ENCODE measurements at regions not wholly inside any gene's neighbourhood (a gene's known extent, or its start where the extent isn't known, plus 50 kb on each side); places are given as distances from the start of the nearest gene placed in this dataset.

GRCh38 chr13:26813321-26813979, 52.9 kb upstream of the GPR12 start:
- H3K27ac Mint-ChIP-seq (ENCODE audit: unreplicated experiment) = no peak overlapping the region
- Histone ChIP-seq H3K36me3 (ENCODE audit: control insufficient read depth, insufficient read depth, low read length) (no peaks in the 10 kb centered on the region), H3K4me1 (no peaks in the 10 kb centered on the region), H3K4me3 (ENCODE audit: low read depth, low read length) (no peak overlapping the region), H3K9me3 (no peaks in the 10 kb centered on the region), H3K27me3 (replicated peaks; ENCODE audit: control insufficient read depth, insufficient read depth, low read length) (no peaks in the 10 kb centered on the region; the same call in 1 of the 2 replicates)
- no peaks in the 10 kb centered on the region for H3K4me1 Mint-ChIP-seq (ENCODE audit: low read depth, unreplicated experiment)
- ChIA-PET POLR2A (no interaction called here), CTCF (no interaction called here)
- no peak overlapping the region for H3K4me3 Mint-ChIP-seq (ENCODE audit: unreplicated experiment)
- no TSS peak for BruUV-seq (replicated peaks)
- no peaks in the 10 kb centered on the region for H3K9me3 Mint-ChIP-seq (ENCODE audit: unreplicated experiment)
- intact Hi-C loops (cut with micrococcal nuclease; ENCODE audit: unreplicated experiment) = no loop called here
- H3K36me3 Mint-ChIP-seq (ENCODE audit: insufficient read depth, unreplicated experiment) = no peaks in the 10 kb centered on the region
- H3K27me3 Mint-ChIP-seq (ENCODE audit: insufficient read depth, unreplicated experiment) = peaks cover 24% of the 10 kb centered on the region
- TF ChIP-seq CTCF (IDR thresholded peaks at IDR 0.05; ENCODE audit: insufficient read depth in 1 of 2, low read depth in 1 of 2, low read length in 1 of 2, severe bottlenecking in 1 of 2, unreplicated experiment in 1 of 2) = no peak
- DNase-seq = no peak

GRCh38 chr13:26811581-26811980, 51.0 kb upstream of the GPR12 start:
- Histone ChIP-seq H3K27me3 (replicated peaks; ENCODE audit: control insufficient read depth, insufficient read depth, low read length) (no peaks in the 10 kb centered on the region; the same call in 1 of the 2 replicates), H3K36me3 (ENCODE audit: control insufficient read depth, insufficient read depth, low read length) (no peaks in the 10 kb centered on the region), H3K4me3 (ENCODE audit: low read depth, low read length) (no peak overlapping the region), H3K4me1 (no peaks in the 10 kb centered on the region), H3K9me3 (no peaks in the 10 kb centered on the region)
- no peak for TF ChIP-seq CTCF (IDR thresholded peaks at IDR 0.05; ENCODE audit: insufficient read depth in 1 of 2, low read depth in 1 of 2, low read length in 1 of 2, severe bottlenecking in 1 of 2, unreplicated experiment in 1 of 2)
- intact Hi-C loops (cut with micrococcal nuclease; ENCODE audit: unreplicated experiment) = no loop called here
- Mint-ChIP-seq H3K4me1 (ENCODE audit: low read depth, unreplicated experiment) (no peaks in the 10 kb centered on the region), H3K4me3 (ENCODE audit: unreplicated experiment) (no peak overlapping the region), H3K27ac (ENCODE audit: unreplicated experiment) (no peak overlapping the region), H3K27me3 (ENCODE audit: insufficient read depth, unreplicated experiment) (peaks cover 25% of the 10 kb centered on the region), H3K9me3 (ENCODE audit: unreplicated experiment) (no peaks in the 10 kb centered on the region), H3K36me3 (ENCODE audit: insufficient read depth, unreplicated experiment) (no peaks in the 10 kb centered on the region)
- ChIA-PET POLR2A (no interaction called here), CTCF (no interaction called here)
- DNase-seq = no peak
- no TSS peak for BruUV-seq (replicated peaks)
